Pons (tissue), 1 donor: ENCODE measurements at regions not wholly inside any gene's neighbourhood (a gene's known extent, or its start where the extent isn't known, plus 50 kb on each side); places are given as distances from the start of the nearest gene placed in this dataset.
"Not testable (repeated sequence)": the region's sequence is repeated elsewhere in the genome, so short reads cannot be mapped to it uniquely, and the experiment has no call there.

Experiments used
- DNase-seq: peaks from one replicate; pipeline ENCODE4 v3.0.0-alpha.2; 2016; ENCODE audit warnings: low spot score

GRCh38 chr10:78596556-78596955, 472.2 kb upstream of the ZMIZ1 start:
- DNase-seq: no peak

DNA sequence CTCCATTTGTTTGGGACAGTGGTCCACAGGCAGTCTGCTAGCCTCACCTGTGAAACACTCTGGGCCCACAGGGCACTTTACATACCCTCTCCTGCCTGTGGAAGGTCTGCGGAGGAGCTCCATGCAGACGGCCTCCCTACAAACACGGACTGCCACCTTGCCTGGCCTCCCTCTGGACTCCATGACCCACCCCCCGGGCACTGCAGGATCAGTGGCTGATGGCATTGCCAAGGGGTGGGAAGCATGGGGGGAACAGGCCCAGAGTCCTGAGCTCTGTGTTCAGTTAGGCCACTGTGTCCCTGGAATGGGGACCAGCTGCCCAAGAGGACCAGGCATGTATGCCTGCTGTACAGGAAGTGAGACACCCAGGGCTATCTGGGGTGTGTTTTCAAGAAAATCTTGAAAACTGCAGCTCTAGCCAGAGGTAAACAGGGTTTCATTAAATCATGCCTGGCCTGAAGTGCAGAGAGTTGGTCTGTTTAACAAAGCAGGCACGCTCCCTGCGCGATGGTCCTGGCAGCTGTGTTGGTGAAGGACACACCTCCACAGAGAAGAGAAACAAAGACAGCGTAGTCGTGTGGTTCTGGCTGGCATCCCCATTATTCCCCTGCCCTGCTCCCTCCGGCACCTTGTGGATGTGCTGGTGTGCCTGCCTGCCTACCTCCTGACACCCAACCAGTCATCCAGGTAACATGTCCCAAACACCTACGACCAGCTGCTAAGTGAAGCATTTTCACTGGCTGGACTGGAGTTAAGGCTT, 470.8 kb upstream of the ZMIZ1 start:
- no peak for DNase-seq

DNA sequence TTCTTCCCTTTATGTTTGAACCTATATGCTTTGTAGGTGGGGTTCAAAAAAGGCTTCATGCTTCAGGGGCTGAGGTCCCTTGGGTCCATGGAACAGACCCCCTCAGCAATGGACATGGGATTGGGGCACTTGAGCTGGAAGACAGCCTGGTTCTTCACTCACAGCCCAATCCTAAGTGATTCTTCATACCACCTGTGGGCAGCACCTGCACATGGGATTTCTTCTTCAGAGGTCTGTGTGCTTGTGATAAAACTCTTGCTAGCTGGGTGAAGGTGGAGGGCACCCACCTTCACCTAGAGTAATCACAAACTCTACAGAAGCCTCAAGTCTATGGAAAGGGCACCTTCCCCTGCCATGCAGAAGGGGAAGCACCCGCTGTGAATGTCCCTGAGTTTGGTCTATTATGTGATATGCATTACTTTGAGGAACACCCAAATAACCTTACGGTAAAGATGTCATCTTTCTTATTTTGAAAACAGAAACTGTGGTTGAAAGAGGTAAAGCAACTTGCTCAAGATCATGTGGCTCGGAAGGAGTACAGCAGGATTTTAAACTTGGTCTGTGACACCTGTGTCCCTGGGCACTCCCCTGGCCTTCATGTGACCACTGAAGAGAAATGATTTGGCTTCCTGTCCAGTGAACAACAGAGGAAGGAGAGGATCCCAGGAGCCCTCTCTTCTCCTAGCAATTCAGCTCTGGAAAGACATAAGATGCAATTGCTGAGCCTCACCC, 469.5 kb upstream of the ZMIZ1 start:
- no peak for DNase-seq

- no peak for DNase-seq
Observed at GRCh38 chr10:78600121-78600665, 468.6 kb upstream of the ZMIZ1 start.

DNA sequence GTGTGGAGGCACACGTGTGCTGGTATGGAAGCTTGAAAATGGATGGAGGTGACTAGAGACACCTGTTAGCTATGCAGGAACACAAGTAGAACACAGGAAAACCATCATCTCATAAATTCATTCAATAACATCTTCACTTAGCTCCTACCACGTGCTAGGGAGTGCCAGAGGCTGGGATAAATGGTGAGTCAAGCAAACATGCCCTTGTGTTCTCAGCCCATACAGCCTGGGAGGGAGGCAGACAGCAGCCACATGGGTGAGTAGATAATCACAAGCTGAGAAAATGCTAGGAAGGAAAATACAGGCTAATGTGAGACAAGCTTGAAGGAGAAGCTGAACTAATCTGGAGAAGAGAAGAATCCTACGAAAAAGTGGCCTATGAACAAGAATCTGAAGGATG, 468.0 kb upstream of the ZMIZ1 start:
- no peak for DNase-seq

- DNase-seq: no peak
Observed at GRCh38 chr10:78602201-78602932, 466.4 kb upstream of the ZMIZ1 start.

- no peak for DNase-seq
Observed at GRCh38 chr10:78604286-78604685, 464.5 kb upstream of the ZMIZ1 start.

- DNase-seq: no peak
Observed at GRCh38 chr10:78604721-78605120, 464.0 kb upstream of the ZMIZ1 start.

GRCh38 chr10:78605800-78606350, 462.9 kb upstream of the ZMIZ1 start:
- no peak for DNase-seq

DNA sequence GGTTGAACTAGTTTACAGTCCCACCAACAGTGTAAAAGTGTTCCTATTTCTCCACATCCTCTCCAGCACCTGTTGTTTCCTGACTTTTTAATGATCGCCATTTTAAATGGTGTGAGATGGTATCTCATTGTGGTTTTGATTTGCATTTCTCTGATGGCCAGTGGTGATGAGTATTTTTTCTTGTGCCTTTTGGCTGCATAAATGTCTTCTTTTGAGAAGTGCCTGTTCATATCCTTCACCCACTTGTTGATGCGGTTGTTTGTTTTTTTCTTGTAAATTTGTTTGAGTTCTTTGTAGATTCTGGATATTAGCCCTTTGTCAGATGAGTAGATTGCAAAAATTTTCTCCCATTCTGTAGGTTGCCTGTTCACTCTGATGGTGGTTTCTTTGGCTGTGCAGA, 462.0 kb upstream of the ZMIZ1 start:
- not testable (repeated sequence) for DNase-seq

DNA sequence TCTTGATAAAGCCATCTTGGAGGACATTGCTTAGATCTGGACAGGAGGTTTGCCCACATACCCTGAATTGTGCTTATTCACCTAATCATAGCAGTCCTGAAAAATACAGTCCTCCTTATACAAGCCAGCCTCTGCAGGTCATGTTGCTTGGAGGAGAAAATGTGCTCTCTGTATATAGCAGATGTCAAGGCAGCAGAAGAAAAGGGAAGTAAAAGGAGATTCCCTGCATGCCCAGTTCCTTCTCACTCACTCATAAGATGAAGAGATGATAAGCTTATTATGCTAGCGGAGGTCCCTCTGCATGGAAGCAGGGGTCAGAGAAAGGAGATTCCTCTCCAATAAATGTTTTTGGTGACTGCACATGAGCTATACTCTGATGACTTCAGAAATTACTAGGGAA, 458.8 kb upstream of the ZMIZ1 start:
- no peak for DNase-seq

DNA sequence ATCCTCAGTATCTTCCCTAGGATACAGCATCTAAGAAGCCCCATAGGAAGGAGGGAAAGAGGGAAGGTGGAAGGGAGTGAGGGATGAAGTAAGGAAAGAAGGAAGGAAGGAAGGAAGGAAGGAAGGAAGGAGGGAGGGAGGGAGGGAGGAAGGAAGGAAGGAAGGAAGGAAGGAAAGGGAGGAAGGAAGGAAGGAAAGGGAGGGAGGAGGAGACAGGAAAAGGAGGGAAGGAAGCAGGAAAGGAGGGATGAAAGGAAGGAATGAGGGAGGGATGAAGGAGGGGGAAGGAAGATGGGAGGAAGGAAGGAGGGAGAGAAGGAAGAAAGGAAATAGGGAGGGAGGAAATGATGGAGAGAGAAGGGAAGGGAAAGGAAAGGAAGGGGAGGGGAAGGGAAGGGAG, 455.6 kb upstream of the ZMIZ1 start:
- DNase-seq: no peak

GRCh38 chr10:78614267-78614666, 454.5 kb upstream of the ZMIZ1 start:
- DNase-seq: no peak

DNA sequence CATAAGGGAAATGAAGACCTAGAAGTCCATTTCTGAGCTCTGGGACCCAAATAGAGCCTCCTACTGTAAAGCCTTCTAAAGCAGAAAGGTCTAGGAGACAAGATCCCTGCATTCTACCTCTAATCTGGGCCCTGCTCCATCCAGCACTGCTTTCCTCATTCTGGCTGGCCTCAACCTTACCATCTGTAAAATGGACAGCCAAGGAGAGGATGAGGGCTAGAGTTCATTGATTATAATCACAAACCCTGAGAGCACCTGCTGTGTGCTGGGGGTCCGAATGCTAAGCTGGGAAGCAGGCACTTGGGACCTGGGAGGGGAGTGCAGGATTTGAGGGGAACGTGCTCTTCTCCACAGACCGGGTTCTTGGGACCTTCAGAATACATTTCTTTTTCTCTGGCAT, 454.0 kb upstream of the ZMIZ1 start:
- no peak for DNase-seq

DNA sequence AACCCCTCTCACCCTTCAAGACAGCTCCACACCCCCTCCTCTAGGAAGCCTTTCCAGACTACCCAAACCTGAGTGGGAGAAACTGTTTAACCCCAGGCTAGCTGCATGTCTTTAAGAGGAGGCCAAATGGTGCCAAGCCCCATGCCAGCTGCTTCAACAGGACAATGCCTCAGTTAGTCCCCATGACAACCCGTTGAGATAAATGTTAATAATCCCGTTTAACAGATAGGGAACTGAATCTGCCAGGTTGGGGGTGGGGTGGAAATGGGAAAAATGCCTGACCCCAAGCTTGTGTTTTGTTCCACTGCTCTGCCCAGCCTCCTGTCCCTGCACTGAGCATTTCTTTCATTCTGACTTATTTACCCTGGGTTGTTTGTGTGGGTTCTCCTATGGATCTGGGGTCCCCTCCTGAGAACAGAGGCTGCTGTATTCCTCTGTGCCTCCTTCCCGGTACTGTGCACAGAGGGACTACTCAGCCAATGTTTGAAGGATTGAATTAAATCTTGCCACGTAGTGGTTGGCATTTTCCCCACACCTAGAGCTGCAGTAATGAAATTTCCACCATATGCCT, 452.6 kb upstream of the ZMIZ1 start:
- DNase-seq: peak; percentile 11

GRCh38 chr10:78617115-78617514, 451.7 kb upstream of the ZMIZ1 start:
- no peak for DNase-seq

GRCh38 chr10:78617631-78618030, 451.1 kb upstream of the ZMIZ1 start:
- no peak for DNase-seq

GRCh38 chr10:78618050-78618449, 450.7 kb upstream of the ZMIZ1 start:
- no peak for DNase-seq

- no peak for DNase-seq
Observed at GRCh38 chr10:78619115-78619851, 449.5 kb upstream of the ZMIZ1 start.

- DNase-seq: no peak
Observed at GRCh38 chr10:78619896-78620295, 448.9 kb upstream of the ZMIZ1 start.
